Skeletal muscle tissue (tissue), 3 donors: ENCODE measurements at regions not wholly inside any gene's neighbourhood (a gene's known extent, or its start where the extent isn't known, plus 50 kb on each side); places are given as distances from the start of the nearest gene placed in this dataset.
"Not testable (repeated sequence)": the region's sequence is repeated elsewhere in the genome, so short reads cannot be mapped to it uniquely, and the experiment has no call there.

Experiments
- H3K27ac ChIP-seq: one replicate; pipeline ENCODE4 v1.7.0; 2013; ENCODE audit warnings: mild to moderate bottlenecking, low read depth, low read length, inconsistent platforms
- H3K27me3 ChIP-seq, 3 donors: one replicate each; pipeline ENCODE4 v1.7.0; 2013; ENCODE audit warnings: low read length in 3 of 3; ENCODE audit not compliant: control insufficient read depth in 3 of 3, insufficient read depth in 3 of 3
- H3K36me3 ChIP-seq, 3 donors: one replicate each; pipeline ENCODE4 v1.7.0; 2013; ENCODE audit warnings: low read length in 3 of 3; ENCODE audit not compliant: control insufficient read depth in 3 of 3, insufficient read depth in 3 of 3
- H3K4me1 ChIP-seq, 3 donors: one replicate each; pipeline ENCODE4 v1.7.0; 2013; ENCODE audit warnings: low read length in 3 of 3, mild to moderate bottlenecking in 3 of 3; ENCODE audit not compliant: control insufficient read depth in 3 of 3, insufficient read depth in 3 of 3
- H3K4me3 ChIP-seq, 3 donors: one replicate each; pipeline ENCODE4 v1.7.0; 2013; ENCODE audit warnings: low read length in 3 of 3
- H3K9ac ChIP-seq, 3 donors: one replicate each; pipeline ENCODE4 v1.7.0; 2013; ENCODE audit warnings: low read length in 3 of 3, mild to moderate bottlenecking in 3 of 3, moderate library complexity in 2 of 3, low read depth in 1 of 3
- H3K9me3 ChIP-seq, 3 donors: one replicate each; pipeline ENCODE4 v1.7.0; 2013; ENCODE audit warnings: low read length in 3 of 3; ENCODE audit not compliant: control insufficient read depth in 3 of 3
- donor health status: Osteomylitis.

DNA sequence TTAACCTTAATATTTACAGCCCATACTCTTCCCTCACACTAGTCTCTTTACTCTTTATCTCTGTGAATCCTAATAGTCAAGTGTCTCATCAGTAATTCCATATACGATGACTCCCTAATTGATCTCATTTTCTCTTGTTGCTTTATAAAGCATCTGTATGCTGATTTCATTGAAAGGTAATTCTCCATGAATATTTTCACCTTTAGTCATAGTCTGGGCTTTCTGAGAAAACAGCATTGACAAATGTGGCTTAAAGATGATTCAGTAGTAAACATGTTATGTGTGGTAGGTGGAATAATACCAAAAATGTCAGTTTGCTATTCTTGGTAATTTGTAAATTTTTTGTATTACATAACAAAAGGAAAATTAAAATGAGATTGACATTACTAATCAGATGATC is 1176.5 kb downstream of the NCAM2 start:
- Histone ChIP-seq H3K27ac (no peak overlapping the region), H3K4me1 (no peaks in the 10 kb centered on the region), H3K27me3 (no peaks in the 10 kb centered on the region), H3K9ac (no peak overlapping the region), H3K9me3 (no peaks in the 10 kb centered on the region), H3K4me3 (no peak overlapping the region), H3K36me3 (no peaks in the 10 kb centered on the region)

DNA sequence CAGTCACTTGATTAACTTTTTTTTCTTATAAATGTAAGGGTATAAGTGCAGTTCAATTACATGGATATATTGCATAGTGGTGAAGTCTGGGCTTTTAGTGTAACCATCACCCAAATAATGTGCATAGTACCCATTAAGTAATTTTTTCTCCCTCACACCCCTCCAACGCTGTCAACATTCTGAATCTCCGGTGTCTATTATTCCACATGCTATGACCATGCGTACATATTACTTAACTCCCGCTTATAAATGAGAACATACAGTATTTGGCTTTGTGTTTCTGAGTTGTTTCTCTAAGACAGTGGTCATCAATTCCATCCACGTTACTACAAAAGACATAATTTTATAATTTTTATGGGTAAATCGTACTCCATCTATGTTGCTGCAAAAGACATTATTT is 1191.1 kb downstream of the NCAM2 start:
- no peak overlapping the region for H3K4me3 ChIP-seq
- H3K36me3 ChIP-seq: no peaks in the 10 kb centered on the region
- H3K4me1 ChIP-seq: no peaks in the 10 kb centered on the region
- H3K27me3 ChIP-seq: no peaks in the 10 kb centered on the region
- H3K27ac ChIP-seq: no peak overlapping the region
- H3K9me3 ChIP-seq: peaks cover 0 to 4% (median 0%) of the 10 kb centered on the region in 3 donors
- H3K9ac ChIP-seq: no peak overlapping the region

DNA sequence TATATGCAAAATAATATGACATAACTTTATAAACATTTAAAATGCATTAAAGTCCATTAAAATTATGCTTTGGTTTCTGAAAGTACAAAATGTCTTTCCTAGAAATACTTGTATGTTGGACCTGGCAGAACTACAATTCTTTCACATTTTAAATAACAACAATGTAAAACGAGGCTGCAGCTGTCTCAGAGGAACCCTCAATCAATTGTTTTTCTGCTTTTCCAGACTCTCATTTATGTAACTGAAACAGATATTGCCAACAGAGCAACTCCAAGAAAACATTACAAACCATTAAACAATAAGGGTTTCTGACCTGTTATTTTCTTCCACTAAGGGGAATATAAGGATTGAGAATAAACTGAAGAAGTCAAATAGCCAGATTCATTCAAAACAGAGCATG is 1193.4 kb downstream of the NCAM2 start:
- no peaks in the 10 kb centered on the region for H3K27me3 ChIP-seq
- no peak overlapping the region for H3K9ac ChIP-seq
- no peaks in the 10 kb centered on the region for H3K36me3 ChIP-seq
- no peaks in the 10 kb centered on the region for H3K9me3 ChIP-seq
- no peak overlapping the region for H3K4me3 ChIP-seq
- no peak overlapping the region for H3K27ac ChIP-seq
- H3K4me1 ChIP-seq: no peaks in the 10 kb centered on the region

DNA sequence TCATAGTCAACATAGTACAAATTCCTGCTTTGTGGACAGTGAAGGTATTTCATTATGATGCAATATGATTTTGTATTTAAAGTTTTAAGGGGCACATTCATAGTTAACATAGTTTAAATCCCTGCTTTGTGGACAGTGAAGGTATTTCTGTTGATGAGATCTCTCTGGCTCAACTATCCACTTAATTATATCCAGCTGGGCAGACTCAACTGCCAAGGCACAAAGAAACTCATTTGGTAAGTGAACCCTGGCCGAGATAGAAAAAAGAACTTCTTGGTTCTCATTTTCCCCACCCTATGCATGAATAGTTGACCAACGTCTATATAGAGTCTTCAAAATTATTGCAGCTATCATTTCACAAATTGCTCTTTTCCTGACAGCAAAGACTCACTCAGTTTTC is 1194.6 kb downstream of the NCAM2 start:
- no peak overlapping the region for H3K4me3 ChIP-seq
- H3K27me3 ChIP-seq: no peaks in the 10 kb centered on the region
- no peaks in the 10 kb centered on the region for H3K36me3 ChIP-seq

DNA sequence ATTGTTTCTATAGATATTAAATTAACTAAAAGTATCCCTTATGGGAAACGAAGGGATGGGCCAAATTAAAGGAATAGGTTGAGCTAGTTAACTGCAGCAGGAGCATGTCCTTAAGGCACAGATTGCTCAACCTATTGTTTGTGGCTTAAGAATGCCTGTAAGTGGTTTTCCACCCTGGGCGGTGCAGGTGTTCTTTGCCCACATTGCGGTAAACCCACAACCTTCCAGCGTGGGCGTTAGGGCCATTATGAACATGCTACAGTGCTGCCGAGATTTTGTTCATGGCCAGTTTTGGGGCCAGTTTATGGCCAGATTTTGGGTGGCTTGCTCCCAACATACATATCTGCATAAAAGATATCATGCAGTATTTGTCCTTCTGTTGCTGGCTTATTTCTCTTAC is 1196.8 kb downstream of the NCAM2 start:
- not testable (repeated sequence) for H3K4me1 ChIP-seq, H3K4me3 ChIP-seq, H3K9me3 ChIP-seq, H3K27ac ChIP-seq, H3K27me3 ChIP-seq, H3K9ac ChIP-seq, H3K36me3 ChIP-seq

More for the DNA sequence above, 1194.6 kb downstream of the NCAM2 start:
- Histone ChIP-seq H3K4me1 (no peaks in the 10 kb centered on the region), H3K9ac (no peak overlapping the region), H3K27ac (no peak overlapping the region), H3K9me3 (no peaks in the 10 kb centered on the region)

DNA sequence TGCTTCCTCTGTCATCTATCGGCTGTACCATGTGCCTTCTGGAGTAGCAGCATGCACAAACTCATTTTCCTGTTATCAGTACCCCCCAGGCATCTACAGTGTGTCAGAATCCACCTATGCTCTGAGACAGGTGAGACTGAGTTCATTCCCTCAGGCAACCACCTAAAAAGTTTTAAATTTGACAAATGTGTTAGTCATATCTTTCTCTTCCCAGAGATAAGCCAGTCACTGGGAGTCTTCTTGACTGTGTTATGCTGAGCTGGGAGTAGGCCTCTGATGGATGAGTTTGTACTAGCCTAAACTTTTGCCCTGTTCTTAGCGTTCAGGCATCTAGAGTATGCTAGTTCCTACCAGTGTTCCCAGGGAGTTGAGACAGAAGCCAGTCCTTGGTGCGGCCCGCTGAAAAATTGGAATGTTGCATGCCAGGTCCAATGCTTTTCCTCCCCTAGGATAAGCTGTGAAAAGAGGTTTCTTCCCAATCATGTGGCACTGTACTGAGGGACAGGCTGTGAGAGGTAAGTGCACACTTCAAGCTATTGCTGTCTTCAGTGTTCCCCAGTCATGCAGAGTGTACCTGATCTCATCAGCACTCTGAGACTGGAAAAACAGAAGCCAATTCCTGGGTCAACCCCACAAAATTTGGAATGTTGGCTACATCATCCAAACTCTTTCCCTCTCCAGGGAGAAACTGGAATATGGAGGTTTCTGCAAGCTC is 1202.3 kb downstream of the NCAM2 start:
- H3K9me3 ChIP-seq: no peaks in the 10 kb centered on the region
- no peaks in the 10 kb centered on the region for H3K27me3 ChIP-seq
- no peaks in the 10 kb centered on the region for H3K4me1 ChIP-seq
- no peak overlapping the region for H3K27ac ChIP-seq
- no peak overlapping the region for H3K4me3 ChIP-seq
- no peaks in the 10 kb centered on the region for H3K36me3 ChIP-seq
- H3K9ac ChIP-seq: no peak overlapping the region

DNA sequence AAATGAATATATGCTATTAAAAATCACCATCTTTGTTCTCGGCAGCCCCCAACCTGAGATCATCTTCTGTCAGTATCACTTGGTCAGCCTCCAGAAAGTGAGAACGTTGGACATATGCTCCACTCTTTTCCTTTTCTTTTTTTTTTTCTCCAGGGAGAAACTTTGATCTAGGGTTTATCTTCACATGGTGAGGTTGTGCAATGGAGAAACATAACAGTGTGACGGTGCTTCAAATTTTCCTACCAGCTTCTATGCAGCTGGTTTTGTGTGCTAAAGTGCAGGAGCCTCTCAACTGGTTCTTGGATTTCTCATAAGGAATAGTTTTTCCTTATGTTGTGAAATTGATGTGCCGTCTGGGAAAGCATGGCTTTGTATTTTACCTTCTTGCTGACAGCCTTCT is 1202.9 kb downstream of the NCAM2 start:
- H3K9ac ChIP-seq: no peak overlapping the region
- no peak overlapping the region for H3K27ac ChIP-seq
- no peaks in the 10 kb centered on the region for H3K27me3 ChIP-seq
- no peak overlapping the region for H3K4me3 ChIP-seq
- H3K9me3 ChIP-seq: no peaks in the 10 kb centered on the region
- no peaks in the 10 kb centered on the region for H3K36me3 ChIP-seq
- no peaks in the 10 kb centered on the region for H3K4me1 ChIP-seq

GRCh38 chr21:22201669-22202068 is 1203.5 kb downstream of the NCAM2 start:
- no peaks in the 10 kb centered on the region for H3K9me3 ChIP-seq
- no peak overlapping the region for H3K27ac ChIP-seq
- H3K36me3 ChIP-seq: no peaks in the 10 kb centered on the region
- no peak overlapping the region for H3K9ac ChIP-seq
- H3K4me1 ChIP-seq: no peaks in the 10 kb centered on the region
- no peaks in the 10 kb centered on the region for H3K27me3 ChIP-seq
- H3K4me3 ChIP-seq: no peak overlapping the region

- Histone ChIP-seq H3K9me3 (no peaks in the 10 kb centered on the region), H3K27me3 (no peaks in the 10 kb centered on the region), H3K36me3 (no peaks in the 10 kb centered on the region), H3K4me1 (no peaks in the 10 kb centered on the region), H3K9ac (no peak overlapping the region), H3K4me3 (no peak overlapping the region), H3K27ac (no peak overlapping the region)
These were observed 1211.1 kb downstream of the NCAM2 start for GRCh38 chr21:22209304-22209700.

DNA sequence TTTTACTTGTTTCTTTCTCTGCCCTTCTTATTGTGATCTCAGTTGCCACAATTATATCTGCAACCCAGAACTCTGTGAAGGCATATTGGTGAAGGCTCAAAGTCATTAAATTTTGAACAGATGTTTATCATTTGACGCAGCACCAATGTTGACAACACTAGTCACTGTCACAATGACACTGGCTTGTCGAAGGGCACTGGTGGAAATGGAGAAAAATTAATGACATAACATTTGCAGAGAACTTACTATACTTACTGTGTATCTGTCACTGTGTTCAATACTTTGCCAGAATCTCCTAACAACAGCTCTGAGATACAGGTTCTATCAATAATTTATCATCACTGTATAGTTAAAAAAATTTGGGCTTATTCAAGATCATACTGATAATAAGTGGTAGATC is 1213.7 kb downstream of the NCAM2 start:
- Histone ChIP-seq H3K27ac (no peak overlapping the region), H3K4me3 (no peak overlapping the region), H3K9ac (no peak overlapping the region)

More for the DNA sequence above, 1213.7 kb downstream of the NCAM2 start:
- H3K4me1 ChIP-seq: no peaks in the 10 kb centered on the region
- H3K36me3 ChIP-seq: no peaks in the 10 kb centered on the region
- no peaks in the 10 kb centered on the region for H3K27me3 ChIP-seq
- no peaks in the 10 kb centered on the region for H3K9me3 ChIP-seq
